M059J (cell line): ENCODE measurements at regions not wholly inside any gene's neighbourhood (a gene's known extent, or its start where the extent isn't known, plus 50 kb on each side); places are given as distances from the start of the nearest gene placed in this dataset.

Experiments used
- DNase-seq: peaks from one replicate; pipeline ENCODE4 v3.0.0-alpha.2; 2012; ENCODE audit warnings: low read depth

DNA sequence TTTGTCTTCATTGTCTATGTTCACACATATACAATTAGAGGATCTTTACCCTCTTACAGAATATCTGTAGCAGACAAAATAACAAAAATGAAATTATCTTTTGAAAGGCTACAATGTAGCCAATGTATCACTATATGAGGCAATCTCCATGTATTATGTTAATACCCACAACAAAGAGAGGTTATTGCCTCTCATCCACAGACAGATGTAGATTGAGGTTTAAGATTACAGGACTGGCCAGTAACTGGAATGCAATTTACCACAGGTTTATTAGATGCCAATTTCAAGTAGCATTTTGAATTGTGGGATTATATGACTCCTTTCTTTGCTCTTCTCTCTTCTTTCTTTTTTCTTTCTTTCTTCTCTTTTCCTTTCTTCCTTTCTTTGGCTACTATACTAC is 242.6 kb downstream of the ANKRD50 start:
- no peak for DNase-seq

DNA sequence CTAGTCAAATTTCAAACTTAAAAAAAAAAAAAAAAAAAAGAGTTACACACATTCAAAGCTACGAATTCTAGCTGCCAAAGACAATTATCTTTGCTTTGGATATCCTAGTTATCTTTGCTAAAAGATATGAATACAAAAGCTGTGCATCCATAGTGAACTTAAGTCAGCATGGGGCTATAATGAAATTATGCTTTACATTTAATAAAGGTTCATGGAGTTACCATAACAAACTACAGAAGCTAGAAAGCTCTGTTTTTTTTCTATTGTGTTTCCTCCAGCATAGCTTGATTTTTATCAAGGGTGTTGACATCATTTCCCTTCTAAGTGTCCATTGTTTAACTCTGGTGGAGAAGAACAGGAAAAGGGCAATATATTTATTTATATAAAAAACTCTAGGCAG is 234.1 kb downstream of the ANKRD50 start:
- no peak for DNase-seq

DNA sequence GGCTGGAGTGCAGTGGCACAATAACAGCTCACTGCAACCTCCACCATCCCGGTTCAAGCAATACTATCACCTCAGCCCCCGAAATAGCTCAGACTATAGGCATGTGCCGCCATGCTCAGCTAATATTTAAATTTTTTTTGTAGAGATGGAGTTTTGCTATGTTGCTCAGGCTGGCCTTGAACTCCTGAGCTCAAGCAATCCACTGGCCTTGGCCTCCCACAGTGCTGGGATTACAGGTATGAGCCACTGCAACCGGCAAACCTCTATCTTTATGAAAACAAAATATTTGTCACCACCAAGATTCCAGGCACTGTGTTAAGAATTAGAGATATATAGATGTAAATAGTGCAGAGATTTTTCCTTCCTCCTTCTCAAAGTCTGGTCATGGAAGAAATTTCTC is 232.5 kb downstream of the ANKRD50 start:
- DNase-seq: no peak

DNA sequence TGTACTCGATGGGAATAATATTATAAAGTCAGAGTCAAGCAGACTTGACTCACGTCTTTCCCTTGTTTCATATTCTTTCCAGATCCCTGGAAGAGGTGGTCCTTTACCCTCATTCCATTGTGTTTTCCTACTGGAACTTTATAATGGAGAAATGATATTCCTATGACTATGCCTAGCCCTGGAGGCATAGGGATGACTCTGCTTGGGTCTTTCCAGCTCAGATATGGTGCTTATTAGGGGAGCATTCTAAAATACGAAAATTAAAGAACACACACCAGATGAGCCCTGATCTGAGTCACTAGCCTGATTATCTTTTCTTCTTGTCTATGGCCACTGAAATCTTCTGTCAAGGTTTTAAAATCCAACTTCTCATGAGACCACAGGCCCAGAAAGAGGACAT is 231.4 kb downstream of the ANKRD50 start:
- no peak for DNase-seq

DNA sequence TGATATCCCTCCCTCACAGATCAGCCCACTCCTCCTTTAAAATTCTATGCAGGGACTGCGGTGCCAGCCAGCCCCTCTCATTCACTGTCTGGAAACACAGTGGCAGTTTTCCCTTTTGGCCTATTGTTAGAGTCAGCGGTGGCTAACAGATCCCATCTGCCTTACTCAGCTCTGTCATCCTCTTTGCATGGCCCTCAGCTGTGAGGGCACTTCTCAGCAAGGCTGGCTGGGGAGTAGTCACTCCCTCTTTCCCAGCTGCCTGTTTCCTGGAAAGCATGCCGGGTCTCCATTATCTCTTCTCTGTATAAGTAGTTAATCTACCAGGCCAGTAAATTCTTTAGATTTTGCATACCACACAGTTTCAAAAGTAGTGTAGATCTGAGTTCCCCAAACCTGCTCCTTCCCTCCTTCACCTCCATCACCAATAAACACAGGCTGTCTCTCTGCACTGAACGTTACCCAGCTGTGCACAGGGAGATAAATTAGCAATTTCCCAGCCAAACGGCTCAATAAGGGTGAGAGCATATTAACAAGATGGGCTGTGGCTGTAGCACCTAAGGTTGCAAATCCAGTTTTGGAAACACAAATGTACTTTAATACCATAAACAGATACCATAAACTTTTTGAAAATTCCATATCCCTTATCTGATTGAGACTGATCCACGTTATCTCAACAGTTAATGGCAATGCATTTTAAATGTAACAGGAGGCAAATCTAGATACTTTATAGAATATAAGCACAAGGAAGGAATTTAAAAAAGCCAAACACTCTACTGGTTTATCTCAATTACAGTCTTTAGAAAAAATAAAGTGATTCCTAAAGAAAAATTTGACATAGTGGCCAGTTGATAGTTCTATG is 229.3 kb downstream of the ANKRD50 start:
- DNase-seq: no peak

DNA sequence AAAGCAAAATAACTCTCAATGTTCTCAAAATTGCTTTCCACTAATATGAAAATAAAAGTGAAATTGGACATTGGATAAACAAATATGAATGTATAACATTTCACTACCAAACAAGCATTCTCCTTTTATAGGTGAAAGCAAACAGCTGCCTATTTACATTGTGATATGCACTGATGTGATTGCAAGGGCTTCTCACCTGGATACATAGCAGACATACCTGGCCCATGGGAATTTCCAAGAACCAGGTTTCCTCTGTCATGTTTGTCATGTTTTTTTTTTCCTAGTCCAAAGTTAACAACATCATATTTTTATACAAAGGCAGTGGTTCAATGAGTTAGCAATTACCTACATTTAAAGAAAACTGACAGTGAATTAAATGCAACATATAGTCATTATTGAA is 228.5 kb downstream of the ANKRD50 start:
- no peak for DNase-seq

DNA sequence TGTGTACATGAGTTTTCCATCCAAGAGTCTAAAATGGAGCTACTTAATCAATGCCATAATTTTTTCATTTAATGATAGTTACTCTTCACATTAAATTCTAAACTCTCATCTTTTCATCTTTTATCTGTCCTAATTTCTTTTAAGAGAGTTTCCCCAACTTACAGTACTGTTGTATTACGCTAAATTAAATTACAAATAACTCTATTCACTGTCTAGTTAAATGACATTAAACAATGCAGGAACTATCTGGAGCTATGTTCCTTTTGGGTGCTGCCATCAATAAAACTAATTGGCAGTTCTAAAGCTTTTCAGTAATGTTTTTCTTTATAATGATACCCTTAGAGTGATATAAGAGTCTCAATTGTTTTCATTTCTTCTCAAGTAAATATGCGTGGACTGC is 227.6 kb downstream of the ANKRD50 start:
- no peak for DNase-seq

DNA sequence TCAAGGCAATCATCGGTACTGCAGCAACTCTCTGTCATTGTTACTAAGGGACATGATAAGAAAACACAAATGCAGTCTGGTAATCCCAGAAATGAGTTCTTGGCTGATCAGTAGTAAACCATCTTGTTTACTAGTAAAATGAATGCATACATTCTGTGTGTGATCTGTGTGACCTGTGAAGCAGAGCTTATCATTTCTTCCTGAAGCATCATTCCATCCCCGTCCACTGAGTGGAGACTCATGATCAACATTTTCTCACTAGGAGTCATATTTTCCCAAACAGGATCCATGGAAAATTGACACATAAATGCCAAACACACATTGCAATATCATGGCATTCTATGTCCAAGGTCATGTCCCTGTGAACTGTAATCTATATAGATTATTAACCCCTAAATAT is 226.1 kb downstream of the ANKRD50 start:
- DNase-seq: no peak

DNA sequence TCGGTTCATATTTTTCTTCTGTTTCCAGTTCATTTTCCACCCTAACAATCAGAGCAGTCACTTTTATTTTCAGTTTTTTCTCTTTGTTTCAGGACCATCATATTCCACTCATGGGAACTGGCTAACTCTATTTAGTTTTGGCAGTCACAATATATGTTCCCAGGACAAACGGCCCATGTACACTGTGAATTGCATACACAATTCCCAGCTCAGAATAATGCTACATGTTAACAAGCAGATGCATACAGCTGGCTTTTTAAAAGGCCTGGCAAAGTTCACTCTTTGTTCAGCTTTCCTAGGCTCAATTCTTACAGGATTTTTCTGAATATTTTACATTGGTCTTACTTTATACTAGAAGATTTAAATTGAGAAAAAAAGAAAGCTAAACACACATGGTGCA is 224.9 kb downstream of the ANKRD50 start:
- DNase-seq: no peak

DNA sequence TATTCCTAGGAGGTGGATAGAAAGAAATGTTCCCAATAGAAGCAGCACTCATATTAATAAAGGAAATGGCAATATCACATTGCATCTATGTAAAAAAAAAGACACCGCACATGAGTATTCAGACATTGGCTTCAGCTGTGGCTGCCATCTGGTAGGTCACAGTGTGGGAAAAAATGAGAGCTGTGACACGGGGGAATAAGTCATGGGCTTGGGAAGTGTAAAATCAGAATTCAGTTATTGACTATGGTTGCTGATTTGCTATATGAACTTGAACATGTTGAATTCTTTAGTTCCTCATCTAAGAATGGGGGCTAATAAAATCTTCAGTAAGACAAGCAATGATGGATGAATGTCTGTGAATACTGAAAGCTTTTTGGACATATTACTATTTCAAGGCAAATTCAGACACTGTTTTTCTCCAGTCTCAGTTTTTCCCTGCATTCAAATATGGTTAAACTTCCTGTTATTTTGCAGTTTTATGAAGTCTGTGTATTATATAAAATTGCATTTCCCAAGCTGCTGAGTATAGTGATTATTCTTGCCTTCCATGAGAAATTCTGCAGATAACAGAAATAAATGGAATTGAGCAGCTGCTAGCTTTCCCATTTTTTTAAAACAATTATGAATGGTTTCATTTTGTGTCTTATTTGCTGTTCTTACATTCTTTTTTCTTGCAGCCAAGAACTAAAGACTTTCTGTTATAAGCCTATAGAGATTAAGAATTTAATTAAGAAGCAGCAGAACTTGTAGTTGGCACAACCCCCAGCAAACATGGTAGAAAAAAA is 221.0 kb downstream of the ANKRD50 start:
- no peak for DNase-seq

DNA sequence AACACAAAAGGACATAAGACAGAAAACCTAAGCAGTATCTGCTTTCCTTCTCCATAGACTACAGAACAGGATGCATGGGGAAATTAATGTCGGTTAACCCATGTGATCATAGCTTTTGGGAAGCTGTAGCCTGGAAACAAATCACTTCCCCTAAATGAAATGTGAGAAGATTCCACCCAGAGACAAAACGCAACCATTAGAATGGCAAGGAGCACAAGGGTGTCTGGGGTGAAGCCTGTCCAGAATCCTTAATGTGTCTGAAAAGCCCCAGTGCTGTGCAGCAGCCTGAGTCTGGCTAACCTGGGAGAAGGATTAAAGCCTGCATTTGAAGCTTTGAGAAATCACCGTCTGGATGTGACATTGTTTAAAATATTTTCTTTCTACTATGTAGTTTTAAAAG is 213.3 kb downstream of the ANKRD50 start:
- DNase-seq: no peak

DNA sequence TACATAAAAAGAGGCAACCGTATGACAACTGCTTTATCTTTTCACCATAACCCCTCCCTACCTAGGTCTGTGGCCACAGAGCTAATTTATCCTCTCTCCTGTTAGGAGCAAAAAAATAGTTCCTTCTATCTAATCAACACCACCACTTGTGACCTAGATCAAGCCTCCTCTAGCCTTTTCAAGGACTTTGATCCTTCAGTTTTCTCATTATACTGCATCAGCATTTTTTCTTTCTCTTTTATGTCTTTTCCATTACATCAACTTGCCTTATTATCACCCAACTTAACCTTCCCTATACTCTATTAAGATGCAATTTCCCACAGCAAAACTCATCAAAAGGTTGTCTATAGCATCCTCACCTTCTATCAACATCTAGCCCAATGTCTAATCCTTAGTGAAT is 211.0 kb downstream of the ANKRD50 start:
- no peak for DNase-seq

DNA sequence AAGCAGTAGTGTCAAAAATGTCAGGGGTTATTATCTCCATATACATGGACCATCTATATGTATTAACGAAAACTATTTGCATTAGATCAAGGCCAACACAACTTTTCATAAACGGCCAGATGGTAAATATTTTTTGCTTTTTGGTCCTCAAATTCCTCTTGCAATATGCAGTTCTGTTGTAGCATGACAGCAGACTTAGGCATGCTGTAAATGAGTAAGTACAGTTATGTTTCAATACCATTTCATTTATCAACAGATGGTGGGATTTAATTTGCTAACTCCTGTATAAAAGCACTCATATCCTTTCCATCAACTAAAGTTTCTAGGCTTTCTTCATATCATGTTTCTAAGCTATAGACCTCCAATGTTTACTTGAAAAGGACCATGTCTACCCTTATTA is 208.1 kb downstream of the ANKRD50 start:
- DNase-seq: no peak

DNA sequence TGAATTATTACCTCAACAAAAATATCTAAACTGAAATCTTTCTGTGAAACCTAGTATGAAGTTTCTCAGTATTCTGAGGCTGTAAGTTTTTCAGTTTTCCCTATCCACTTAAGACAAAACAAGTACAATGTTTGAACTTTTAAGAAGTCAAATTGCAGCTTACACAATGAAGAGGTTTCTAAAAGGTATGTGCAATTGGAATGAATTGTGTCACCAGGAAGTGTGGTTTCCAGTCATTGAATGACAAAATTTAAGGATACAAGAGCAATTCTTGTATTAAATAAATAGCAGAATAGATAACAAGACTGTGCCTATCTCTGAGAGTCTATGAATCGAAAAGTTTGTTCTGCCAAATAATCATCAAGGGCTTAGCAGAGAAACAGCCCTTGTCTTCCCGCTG is 207.3 kb downstream of the ANKRD50 start:
- DNase-seq: no peak

DNA sequence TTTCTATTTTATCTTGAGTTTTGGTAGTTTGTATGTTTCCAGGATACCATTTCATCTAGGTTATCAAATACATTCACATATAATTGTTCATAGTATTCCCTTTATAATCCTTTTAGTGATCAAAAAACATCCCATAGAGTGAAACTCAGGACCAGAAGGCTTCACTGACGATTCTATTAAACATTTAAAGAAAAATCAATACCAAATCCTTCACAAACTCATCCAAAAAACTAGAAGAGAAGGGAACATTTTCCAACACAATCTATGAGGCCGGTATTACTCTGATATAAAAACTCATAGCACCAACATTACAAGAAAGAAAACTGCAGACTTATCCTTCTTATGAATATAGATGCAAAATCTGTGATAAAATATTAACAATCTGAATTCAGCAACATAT is 203.4 kb downstream of the ANKRD50 start:
- no peak for DNase-seq

DNA sequence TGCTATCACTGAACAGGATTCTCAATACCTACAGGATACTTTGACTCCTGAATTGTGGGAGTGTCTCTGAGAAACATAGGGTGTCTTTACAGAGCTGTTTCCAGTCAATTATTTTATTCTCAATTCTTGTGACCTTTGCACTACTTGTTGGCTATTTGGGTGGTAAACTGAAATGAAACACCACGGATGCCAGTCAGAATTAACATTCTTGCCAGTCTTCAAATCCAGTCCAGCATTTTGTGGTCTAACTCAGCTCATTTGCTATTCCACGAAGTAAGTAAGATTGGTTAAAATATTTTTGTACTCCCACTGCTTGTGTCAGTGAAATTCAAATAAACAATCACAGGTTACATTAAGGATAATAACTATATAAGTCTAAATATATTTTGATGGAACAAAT is 197.9 kb downstream of the ANKRD50 start:
- no peak for DNase-seq

DNA sequence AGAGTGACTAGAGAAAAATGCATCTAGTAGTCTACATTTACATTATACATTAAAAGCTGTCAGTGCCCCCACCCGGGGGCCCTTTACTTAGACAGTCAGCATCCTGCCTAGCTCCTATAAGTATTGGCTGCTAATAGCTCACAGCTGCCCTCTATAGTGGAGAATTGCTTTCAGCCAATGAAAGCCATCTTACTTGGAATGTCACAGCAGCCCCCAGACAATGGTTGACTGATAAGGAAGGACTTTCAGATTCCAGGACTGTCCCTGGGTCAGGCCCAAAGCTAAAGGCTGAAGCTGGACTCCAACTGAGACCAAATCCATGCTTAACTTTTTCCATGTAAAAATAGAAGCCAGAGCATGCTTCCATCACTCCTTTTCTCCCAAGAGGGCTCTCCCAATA is 196.9 kb downstream of the ANKRD50 start:
- no peak for DNase-seq

DNA sequence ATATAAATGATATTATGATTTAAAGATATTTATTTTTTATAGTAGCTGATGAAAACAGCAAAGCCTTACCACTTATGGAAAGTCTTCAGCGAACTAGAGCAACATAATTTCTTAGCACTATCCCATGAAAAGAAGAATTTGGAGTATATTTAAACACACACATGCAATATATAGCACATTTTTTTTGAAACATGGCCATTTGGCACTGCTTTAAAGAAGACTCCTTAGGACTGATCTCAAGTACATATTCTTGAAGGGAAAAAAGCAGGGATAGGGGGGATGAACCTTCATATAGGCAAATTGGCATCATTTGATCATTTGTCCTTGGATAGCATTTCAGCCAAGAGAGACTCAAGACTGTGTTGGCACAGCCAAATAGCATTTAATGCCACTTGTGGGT is 193.3 kb downstream of the ANKRD50 start:
- no peak for DNase-seq

DNA sequence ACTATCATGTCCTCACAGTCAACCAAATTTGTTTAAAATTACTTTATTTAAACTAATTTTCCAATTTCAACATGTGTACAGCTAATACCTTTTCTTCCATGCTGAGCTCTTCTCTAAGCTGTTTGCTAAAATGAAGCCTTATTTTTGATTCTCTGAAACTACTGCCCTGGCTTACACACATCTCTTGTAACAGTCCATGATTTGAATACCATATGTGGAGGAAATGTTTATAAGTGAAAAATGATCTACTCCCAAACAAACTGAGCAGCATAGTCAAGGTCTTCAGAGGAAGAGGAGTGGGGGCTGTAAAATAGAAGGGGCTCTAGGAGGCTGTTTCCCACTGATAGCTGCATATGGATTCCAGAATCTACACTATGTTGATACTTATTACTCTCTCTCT is 188.7 kb downstream of the ANKRD50 start:
- no peak for DNase-seq

DNA sequence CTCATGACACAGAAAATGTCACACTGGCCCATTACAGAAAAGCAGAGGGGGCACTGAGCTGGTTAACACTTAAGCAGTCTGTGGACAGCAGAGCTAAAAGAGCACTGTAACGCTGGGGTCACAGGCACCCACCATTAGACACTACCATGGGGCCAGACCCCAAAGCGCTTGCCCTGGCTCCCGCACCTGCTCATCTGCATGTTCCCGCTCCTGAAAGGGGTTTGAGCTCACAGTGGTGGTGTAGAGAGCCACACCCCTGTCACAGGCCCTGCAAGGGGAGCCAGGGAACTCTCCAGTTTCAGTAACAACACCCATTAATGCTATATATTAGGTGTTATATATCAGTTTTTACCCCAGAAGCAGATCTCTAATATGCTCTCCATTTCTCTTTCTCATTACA is 187.0 kb downstream of the ANKRD50 start:
- DNase-seq: no peak

DNA sequence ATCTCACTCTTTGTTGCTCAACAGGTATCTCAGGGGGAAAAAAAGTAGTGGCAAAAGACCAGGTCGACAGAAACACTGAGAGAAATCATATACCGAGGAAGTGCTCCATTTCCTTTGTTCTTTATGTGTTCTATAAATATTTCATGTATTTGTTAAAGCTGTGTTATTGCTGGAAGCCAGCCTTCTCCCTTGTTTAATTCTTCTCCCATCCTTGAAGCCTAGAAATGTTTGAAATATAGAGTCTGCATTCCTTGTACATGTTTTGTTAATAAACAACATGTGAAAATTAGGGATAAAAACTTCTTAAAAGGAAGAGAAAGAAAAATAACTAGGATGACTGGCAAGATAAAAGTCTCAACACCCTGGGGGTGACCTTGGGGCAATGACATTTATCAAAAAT is 186.2 kb downstream of the ANKRD50 start:
- DNase-seq: no peak

DNA sequence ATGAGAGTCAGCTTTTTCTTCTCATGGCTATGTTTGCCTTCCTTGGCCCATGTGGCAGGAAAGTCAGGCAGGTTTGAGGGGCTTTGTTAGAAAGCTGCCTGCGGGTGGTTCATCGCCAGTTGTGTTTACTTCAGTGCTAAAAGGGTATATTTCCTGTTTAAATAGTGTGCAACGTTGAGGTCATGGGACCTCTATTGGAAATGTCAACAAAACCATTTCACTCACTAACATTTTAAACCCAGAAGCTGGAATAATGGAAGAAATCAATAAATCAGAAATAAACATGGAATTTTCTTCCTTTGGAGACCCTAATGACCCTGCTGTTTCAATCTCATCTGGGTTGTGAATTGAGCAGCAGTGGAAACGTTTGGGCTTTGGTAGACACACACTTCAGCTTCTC is 185.8 kb downstream of the ANKRD50 start:
- DNase-seq: no peak

DNA sequence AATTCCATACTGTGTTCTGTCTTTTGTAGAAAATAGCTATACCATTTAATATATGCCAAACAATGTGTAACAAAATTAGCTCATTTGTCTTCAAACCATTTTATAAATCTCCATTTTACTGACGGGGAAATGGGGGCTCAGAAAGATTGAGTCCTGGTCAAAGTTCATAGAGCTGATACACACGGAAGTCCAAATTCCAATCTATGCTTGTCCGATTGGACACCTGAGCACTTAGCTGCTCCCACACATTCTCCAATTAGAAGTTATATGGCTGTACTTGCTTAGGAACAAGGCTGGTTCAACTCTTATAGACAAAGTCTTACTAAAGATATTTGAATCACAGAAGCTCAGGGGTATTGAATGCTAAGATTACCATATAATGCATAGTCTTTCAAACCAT is 185.2 kb downstream of the ANKRD50 start:
- DNase-seq: no peak
